Rectal smooth muscle tissue (tissue), 1 donor: ENCODE measurements at regions not wholly inside any gene's neighbourhood (a gene's known extent, or its start where the extent isn't known, plus 50 kb on each side); places are given as distances from the start of the nearest gene placed in this dataset.

Experiments used
- H3K27ac ChIP-seq: one replicate; pipeline ENCODE4 v1.7.0; 2013; ENCODE audit warnings: low read depth, low read length, inconsistent platforms
- H3K27me3 ChIP-seq: one replicate; pipeline ENCODE4 v1.7.0; 2013; ENCODE audit warnings: low read length; ENCODE audit not compliant: control insufficient read depth, insufficient read depth
- H3K36me3 ChIP-seq: one replicate; pipeline ENCODE4 v1.7.0; 2013; ENCODE audit warnings: low read length; ENCODE audit not compliant: control insufficient read depth, insufficient read depth
- H3K4me1 ChIP-seq: one replicate; pipeline ENCODE4 v1.7.0; 2013; ENCODE audit warnings: low read length; ENCODE audit not compliant: control insufficient read depth, insufficient read depth
- H3K4me3 ChIP-seq: one replicate; pipeline ENCODE4 v1.7.0; 2013; ENCODE audit warnings: low read length
- H3K9ac ChIP-seq: one replicate; pipeline ENCODE4 v1.7.0; 2013; ENCODE audit warnings: low read length

DNA sequence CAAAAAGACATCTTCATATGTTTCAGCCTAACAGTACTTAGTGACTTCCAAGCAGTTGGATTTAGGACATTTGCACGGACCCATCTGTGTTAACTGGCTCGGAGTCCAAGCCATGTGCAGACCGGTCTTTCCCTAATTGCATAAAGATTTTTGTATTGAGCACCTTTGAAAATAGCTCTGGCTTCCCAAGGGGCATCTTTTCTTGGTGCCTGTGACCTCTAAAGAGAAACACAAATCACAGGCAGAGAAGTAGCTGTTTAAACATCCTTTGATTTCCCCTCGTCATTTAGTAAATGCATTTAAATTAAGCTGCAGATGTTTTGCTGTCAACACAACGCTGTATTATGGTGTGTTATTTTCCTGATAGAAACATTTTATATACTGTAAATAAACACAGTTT lies 288.2 kb upstream of the SALL1 start:
- no peaks in the 10 kb centered on the region for H3K4me1 ChIP-seq
- H3K27me3 ChIP-seq, result no peaks in the 10 kb centered on the region
- no peak overlapping the region for H3K27ac ChIP-seq
- H3K9ac ChIP-seq, result no peak overlapping the region
- H3K36me3 ChIP-seq, result no peaks in the 10 kb centered on the region
- H3K4me3 ChIP-seq, result no peak overlapping the region

DNA sequence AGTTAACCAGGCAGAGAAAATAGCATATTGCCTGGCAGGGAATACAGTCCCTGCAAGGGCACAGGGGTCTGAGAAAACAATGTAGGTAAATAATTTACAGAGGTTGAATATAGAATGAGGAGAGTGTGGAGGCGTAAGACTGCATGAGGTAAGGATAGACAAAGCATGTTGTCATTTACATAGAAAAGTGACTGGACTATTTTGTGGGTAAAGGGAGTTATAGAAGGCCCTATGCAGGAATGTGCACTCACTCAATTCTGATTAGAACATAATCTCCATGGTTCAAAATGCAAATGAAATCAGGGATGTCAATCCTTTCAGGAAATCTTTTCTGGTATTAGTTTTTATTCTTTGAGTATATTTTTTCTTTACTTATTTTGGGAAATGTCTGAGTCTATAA lies 285.7 kb upstream of the SALL1 start:
- H3K4me1 ChIP-seq, result no peaks in the 10 kb centered on the region
- no peak overlapping the region for H3K4me3 ChIP-seq
- no peak overlapping the region for H3K9ac ChIP-seq
- no peak overlapping the region for H3K27ac ChIP-seq
- no peaks in the 10 kb centered on the region for H3K36me3 ChIP-seq
- no peaks in the 10 kb centered on the region for H3K27me3 ChIP-seq

DNA sequence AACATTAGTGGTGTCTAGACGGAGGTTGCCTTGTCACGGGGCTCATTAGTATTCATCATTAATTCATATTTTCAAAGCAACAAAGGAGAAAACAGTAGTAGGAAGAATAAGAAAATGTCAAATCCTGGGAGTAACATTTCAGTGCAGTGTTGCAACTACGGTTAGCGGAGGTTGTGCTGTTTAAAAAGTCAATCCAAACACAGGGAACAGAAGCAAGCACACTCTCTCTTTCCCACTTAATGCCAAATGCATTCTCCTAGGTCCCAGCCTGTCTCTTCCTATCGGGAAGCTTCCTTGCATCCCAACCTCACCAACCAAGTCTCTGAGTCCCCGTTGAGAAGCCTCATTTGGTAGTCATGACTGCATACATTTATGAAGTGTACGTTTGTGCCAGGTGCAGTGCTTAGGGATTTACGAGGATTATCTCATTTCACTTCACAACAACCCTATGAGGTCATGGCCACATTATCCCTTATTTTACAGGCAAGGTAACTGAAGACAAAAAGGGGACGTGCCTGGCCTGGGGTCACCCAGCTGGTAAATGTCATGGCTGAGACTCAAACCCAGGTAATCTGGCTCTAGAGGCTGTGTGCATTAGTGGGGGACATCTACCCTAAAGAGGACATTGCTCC lies 283.6 kb upstream of the SALL1 start:
- Histone ChIP-seq H3K27ac (no peak overlapping the region), H3K4me1 (no peaks in the 10 kb centered on the region), H3K9ac (no peak overlapping the region), H3K27me3 (no peaks in the 10 kb centered on the region), H3K36me3 (no peaks in the 10 kb centered on the region), H3K4me3 (no peak overlapping the region)

DNA sequence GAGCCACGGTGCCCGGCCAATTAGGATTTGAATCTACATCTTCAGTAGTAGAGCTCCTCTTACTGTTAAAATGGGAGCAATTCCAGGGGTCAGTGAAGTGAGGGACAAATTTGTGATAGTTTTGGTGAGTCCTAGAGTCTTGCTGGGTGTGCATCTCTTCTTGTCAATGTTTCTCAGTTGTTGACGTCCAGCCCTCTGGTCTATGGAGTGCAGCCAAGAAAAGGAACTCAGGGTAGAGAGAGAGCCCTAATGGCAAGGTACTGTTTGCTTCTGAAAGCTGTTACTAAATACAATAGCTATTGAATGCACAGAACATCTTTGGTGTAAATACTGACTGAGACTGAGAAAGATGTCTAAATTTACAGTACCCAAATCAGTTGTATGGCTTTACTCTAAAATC lies 282.5 kb upstream of the SALL1 start:
- Histone ChIP-seq H3K9ac (no peak overlapping the region), H3K27ac (no peak overlapping the region), H3K36me3 (no peaks in the 10 kb centered on the region)

DNA sequence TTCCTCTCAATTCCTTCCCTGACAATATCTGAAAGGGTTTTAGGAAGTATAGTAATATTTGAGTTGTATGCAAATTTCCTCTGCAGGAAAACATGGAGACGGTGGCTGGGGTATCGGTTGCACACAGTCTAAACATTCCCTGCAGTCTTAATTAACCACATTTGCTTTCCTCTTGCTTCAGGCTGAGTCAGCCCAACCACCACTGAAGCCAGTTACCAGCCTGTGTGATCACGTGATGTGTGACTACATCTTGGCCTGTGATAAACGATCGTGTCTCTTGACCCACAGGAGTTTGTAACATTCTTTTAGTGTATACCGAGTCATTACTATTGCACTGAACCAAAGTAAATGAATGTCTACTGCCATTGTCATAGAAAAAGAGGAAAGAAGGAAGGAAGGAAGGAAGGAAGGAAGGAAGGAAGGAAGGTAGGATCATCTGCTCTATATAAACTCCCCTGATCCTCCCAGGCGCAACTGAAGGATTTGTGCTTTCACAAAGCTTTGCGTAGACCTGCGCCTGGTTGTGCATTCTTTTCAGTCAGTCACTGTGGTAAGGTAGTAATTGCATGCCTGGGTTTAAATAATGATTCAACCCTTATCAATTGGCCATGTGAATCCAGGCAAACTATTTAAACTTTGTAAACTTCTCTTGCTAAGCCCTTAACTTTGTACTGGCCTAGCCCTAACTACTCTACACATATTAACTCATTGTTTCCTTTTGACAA lies 280.6 kb upstream of the SALL1 start:
- no peak overlapping the region for H3K4me3 ChIP-seq
- no peak overlapping the region for H3K9ac ChIP-seq
- no peaks in the 10 kb centered on the region for H3K27me3 ChIP-seq
- no peaks in the 10 kb centered on the region for H3K36me3 ChIP-seq
- H3K27ac ChIP-seq, result no peak overlapping the region
- no peaks in the 10 kb centered on the region for H3K4me1 ChIP-seq

More for the DNA sequence above, 282.5 kb upstream of the SALL1 start:
- no peaks in the 10 kb centered on the region for H3K27me3 ChIP-seq
- H3K4me3 ChIP-seq, result no peak overlapping the region
- no peaks in the 10 kb centered on the region for H3K4me1 ChIP-seq

DNA sequence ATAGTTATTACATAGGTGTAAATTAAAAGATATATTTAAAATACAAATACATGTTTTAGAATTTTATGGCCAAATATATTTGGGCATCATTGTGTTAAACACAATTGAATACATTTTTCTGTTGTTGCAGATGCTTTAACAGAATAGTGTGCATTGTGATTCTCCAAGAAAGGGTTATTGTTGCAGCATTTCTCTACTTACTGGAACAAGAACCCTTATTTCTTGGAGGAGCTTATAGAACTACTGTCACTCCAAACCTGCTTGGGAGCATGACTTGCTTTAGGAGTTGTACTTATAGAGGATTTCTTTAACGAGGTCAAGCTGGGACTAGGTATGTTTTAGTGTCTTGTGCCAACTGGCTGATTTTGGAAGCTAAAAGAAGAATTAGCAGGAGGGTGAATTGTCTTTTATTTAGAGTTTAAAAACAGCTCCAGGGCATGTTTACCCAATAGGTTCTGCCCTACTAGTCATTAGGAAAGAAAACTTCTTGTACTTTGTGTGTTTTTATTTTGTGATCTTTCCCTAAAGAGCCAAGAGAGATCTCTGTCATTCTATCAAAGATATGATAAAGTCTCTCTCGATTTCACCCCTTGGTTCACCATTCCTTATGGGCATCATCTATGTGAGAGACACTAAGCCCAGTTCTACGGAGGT lies 279.8 kb upstream of the SALL1 start:
- H3K9ac ChIP-seq, result no peak overlapping the region
- no peaks in the 10 kb centered on the region for H3K27me3 ChIP-seq
- H3K36me3 ChIP-seq, result no peaks in the 10 kb centered on the region
- no peak overlapping the region for H3K27ac ChIP-seq
- H3K4me3 ChIP-seq, result no peak overlapping the region
- H3K4me1 ChIP-seq, result no peaks in the 10 kb centered on the region

DNA sequence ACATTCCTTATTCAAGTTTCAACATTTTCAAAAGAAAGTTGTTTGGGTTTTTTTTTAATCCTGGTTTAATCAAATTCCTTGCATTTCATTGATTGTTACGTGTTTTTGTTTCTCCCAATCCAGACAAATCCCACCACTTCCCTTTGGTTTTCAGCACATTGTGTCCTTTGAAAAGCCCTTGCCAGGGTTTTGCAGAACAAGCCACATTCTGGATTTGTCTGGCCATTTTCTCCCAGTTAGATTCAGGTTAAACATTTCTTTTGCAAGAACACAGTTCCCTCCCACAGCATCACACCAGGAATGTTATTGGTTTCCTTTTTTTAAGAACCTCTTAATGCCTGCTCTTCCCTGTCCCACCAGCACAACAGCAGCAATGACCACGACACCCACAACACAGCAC lies 278.0 kb upstream of the SALL1 start:
- Histone ChIP-seq H3K4me3 (no peak overlapping the region), H3K4me1 (no peaks in the 10 kb centered on the region), H3K9ac (no peak overlapping the region), H3K27me3 (no peaks in the 10 kb centered on the region), H3K36me3 (no peaks in the 10 kb centered on the region), H3K27ac (no peak overlapping the region)

DNA sequence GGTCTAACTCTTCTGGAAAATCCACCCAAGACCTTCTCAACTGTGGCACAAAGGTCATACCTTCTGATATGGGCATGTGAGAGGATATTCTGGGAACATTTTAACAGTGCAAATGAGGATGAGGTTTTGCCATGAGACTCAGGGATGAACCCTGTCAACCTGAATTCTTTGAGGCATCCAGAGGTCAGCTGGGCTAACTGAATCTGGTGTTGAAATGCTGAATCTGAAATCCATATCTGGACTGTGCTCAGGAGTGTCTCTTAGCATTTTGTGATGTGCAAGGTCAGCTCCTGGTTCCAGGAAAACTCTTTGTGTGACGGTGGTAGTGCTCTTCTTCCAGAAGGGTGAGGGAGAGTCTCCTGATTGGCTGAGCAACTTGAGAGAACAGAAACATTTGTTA lies 276.0 kb upstream of the SALL1 start:
- H3K4me3 ChIP-seq, result no peak overlapping the region
- no peak overlapping the region for H3K27ac ChIP-seq

DNA sequence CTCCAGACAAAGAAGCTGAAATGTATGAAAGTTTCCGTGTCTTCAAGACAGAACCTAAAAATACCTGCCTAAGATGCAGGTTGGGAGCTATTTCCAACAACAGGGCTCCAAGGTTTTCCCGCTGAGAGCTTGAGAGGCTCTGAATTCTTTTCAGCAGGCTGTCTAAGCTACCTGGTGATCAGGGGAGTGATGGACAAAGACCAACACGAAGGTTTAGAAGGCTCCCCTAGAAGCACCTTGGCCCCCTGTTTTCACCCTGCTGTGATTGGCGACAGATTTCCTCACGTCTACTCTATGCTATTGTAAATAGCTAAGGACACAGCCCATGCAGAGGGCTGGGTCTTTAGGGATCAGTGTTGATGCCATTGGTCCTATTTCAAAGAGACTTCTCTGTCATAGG lies 275.2 kb upstream of the SALL1 start:
- no peaks in the 10 kb centered on the region for H3K27me3 ChIP-seq
- no peak overlapping the region for H3K4me3 ChIP-seq
- no peak overlapping the region for H3K27ac ChIP-seq
- no peaks in the 10 kb centered on the region for H3K4me1 ChIP-seq
- H3K9ac ChIP-seq, result no peak overlapping the region
- H3K36me3 ChIP-seq, result no peaks in the 10 kb centered on the region

More for the DNA sequence above, 276.0 kb upstream of the SALL1 start:
- H3K9ac ChIP-seq, result no peak overlapping the region
- H3K4me1 ChIP-seq, result no peaks in the 10 kb centered on the region
- no peaks in the 10 kb centered on the region for H3K27me3 ChIP-seq
- H3K36me3 ChIP-seq, result no peaks in the 10 kb centered on the region

DNA sequence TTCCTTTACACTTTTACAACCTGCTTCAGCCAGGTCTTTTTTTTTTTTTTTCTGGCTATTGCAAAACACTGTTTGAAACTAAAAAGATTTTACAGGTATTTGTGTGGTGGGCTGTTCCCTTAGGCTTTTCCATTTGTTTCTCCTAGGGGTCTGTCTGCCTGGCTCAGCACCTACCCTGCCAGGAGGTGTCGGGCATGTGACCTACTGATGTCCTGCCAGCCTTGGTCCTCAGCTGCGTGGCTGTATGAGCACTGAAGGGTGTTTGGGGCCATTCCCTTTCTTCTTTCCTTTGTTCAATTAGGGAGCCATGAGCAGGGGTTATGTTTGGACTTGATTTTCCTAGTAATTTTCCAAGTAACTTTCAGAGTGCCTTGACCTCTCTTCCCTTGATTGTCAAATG lies 269.2 kb upstream of the SALL1 start:
- Histone ChIP-seq H3K36me3 (no peaks in the 10 kb centered on the region), H3K27ac (no peak overlapping the region), H3K9ac (no peak overlapping the region), H3K27me3 (no peaks in the 10 kb centered on the region), H3K4me1 (no peaks in the 10 kb centered on the region), H3K4me3 (no peak overlapping the region)

DNA sequence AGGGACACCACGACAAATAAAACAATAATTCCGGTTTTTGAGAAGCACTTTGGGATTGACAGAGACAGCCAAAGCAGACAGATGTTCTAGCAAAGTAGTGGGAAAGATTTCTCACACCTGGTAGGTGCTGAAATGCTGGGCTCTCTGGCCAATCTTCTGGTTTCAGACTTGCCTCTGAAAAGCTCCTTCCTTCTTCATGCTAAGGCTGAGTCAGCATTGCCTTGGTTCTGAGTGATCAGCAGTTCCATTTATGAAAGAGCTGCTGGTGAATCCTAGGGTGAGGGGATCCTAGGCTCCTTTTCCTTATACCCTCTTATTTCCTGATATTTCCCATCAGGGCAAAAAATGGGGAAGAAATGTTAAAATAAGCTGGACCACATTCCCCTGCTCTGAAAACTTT lies 268.7 kb upstream of the SALL1 start:
- H3K9ac ChIP-seq, result no peak overlapping the region
- no peaks in the 10 kb centered on the region for H3K4me1 ChIP-seq
- H3K36me3 ChIP-seq, result no peaks in the 10 kb centered on the region
- no peak overlapping the region for H3K4me3 ChIP-seq
- H3K27me3 ChIP-seq, result no peaks in the 10 kb centered on the region
- H3K27ac ChIP-seq, result no peak overlapping the region

DNA sequence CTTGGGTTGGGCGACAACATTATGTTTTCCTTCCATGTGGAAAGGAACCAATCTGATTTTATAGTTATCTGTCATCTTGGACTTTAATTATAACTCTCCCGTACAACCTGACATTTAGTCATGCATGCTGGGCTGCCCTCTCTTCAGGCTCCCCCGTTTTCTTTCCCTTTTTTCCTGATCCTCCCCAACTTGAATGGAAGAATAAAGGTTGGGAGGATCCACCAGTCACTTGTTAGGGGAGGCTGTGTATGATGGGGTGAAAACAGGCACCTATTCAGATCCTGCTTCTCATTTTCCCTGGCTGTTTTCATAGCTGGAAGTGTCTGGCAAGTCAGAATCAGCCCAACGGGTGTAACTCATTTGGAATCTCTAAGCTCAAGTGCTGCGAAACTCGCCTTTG lies 267.2 kb upstream of the SALL1 start:
- no peak overlapping the region for H3K4me3 ChIP-seq
- no peaks in the 10 kb centered on the region for H3K27me3 ChIP-seq
- H3K9ac ChIP-seq, result no peak overlapping the region
- no peaks in the 10 kb centered on the region for H3K36me3 ChIP-seq
- H3K4me1 ChIP-seq, result no peaks in the 10 kb centered on the region
- H3K27ac ChIP-seq, result no peak overlapping the region

DNA sequence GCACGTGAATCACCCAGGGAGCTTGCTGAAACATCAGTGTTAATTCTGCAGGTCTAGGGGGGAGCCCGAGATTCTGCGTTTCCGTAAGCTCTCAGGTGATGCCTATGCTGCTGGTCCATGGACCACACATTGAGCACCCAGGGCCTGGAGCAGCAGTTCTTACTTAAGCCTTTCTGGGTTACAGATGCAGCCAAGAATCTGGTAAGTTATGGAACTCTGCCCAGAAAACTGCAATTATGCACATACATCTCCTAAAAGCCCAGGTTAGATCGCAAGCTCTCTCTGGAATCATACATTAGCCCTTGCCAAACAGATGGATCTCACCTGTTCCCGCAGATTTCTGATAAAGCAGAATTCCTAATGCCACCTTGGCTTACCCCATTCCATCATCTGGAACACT lies 265.9 kb upstream of the SALL1 start:
- no peaks in the 10 kb centered on the region for H3K36me3 ChIP-seq
- no peaks in the 10 kb centered on the region for H3K27me3 ChIP-seq
- no peak overlapping the region for H3K4me3 ChIP-seq
- no peak overlapping the region for H3K9ac ChIP-seq
- H3K4me1 ChIP-seq, result no peaks in the 10 kb centered on the region
- no peak overlapping the region for H3K27ac ChIP-seq
